CMK (cell line): ENCODE measurements at regions not wholly inside any gene's neighbourhood (a gene's known extent, or its start where the extent isn't known, plus 50 kb on each side); places are given as distances from the start of the nearest gene placed in this dataset.
A peak's percentile ranks its signal among the peaks of the same experiment; 100 is the strongest.
"Not testable (repeated sequence)": the region's sequence is repeated elsewhere in the genome, so short reads cannot be mapped to it uniquely, and the experiment has no call there.

Experiments used
- DNase-seq: peaks from one replicate; pipeline ENCODE4 v3.0.0-alpha.2; 2010; ENCODE audit warnings: low read depth

- no peak for DNase-seq
These were observed 314.1 kb downstream of the SV2B start for GRCh38 chr15:91414124-91414523.

DNA sequence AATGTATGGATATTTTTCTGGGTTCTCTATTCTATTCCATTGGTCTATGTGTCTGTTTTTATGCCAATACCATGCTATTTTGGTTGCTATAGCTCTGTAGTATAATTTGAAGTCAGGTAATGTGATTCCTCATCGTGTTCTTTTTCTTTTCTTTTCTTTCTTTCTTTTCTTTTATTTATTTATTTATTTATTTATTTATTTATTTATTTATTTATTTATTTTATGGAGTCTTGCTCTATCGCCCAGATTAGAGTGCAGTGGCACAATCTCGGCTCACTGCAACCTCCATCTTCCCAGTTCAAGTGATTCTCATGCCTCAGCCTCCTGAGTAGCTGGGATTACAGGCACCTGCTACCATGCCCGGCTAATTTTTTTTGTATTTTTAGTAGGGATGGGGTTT, 315.2 kb downstream of the SV2B start:
- not testable (repeated sequence) for DNase-seq

DNA sequence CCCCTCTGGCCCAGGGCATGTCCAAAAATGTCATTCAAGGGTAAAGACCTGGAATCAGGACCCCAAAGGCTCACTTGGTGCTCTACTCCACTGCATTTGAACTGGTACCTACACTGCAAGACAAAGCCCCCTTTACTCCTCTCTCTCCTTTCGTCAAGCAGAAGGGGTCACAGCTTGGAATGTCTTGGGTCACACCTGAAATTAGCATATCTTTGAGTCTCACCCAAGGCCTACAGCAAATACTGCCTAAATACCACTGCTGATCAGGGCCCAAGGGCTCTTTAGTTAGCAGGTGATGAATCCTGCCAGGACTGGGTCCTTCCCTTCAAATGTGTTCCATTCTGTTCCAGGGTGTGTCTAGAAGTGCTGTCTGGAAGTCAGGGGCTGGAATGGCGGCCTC, 320.6 kb downstream of the SV2B start:
- no peak for DNase-seq

- no peak for DNase-seq
These were observed 322.7 kb downstream of the SV2B start for GRCh38 chr15:91422797-91423196.

DNA sequence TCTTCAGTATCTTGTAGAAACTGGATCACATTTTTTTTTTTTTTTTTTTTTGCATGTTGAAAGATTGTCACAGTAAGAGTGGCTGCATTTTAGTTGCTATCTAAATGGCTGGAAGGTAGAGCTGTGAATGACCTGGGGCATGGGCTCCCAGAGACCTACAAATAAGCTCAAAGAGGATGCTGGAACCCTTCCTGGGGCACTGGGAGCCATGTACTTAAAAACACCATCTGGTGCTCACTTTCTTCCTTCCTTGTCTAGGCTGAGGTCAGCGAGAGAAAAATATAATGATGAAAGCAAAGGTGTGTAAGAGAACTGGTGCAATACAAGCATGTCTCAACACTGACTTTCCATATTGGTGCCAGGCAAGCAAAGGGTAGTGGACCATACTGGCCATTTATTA, 323.9 kb downstream of the SV2B start:
- DNase-seq: no peak

GRCh38 chr15:91426412-91426811, 326.4 kb downstream of the SV2B start:
- no peak for DNase-seq

DNA sequence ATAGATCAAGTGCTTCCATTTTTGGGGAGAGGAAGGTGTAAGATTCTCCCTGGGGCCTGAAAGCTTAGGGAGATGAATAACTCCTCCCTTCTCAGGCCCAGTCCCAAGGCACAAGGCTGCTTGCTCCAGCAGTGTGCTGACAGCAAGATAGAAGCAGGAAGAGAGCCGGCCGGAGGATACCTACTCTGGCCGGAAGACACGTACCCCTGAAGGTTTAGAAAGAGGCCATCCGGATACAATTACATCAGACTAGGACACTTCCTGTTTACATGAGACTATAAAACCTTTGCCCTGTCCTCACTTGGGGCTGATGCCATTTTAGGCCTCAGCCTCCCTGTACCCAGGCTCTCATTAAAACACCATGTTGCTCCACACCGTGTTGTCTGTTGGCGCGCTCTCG, 329.9 kb downstream of the SV2B start:
- DNase-seq: no peak

DNA sequence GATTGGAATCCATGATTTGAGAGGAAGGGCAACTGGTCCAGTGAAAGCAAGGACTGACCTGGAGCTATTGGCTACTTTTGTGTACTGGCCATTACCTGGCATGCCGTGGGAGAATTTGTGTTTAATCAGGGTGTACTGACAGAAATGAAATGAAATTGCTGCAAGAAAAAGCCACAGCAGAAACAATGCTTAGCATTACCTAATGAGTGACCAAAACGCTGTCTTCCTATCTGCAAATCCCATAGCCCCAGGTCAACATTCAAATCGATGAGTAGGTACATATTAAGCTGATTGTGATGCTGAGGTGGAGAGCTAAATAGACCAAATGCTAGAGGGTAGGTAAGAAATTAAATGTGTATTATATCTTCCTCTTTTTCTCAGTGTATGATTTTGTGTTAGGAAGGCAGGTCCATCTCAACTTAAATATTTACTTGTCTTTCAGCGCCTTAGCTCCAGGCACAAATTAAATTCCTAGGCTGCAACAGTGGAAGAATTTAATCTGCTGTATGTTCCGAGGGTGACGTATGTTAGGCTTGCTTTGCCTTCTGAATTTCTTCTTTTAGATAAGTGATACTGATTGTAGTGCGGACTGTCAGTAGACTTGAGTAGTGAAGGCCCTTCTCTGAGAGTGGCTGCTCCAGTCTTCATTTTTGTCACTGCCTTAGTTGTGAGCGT, 331.1 kb downstream of the SV2B start:
- no peak for DNase-seq

DNA sequence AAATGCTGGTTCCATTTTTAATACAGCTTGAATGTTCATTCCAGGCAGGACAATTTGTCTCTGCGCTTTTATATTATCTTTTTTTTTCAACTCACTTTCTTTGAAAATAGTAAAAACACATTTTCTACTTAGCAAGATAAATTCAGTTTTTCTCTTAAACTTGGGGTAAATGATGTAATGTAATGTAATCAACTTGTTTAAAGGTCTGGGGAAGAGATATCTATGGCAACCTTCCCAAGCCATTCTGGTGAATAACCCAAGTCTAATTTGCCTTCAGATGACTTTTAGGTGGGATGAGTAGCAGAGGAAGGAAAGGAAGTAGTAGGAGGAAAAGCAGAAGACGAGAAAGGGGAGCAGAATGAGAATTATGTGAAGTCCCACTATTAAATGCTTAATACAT, 335.1 kb downstream of the SV2B start:
- DNase-seq: no peak

- DNase-seq: no peak
These were observed 344.6 kb downstream of the SV2B start for GRCh38 chr15:91444656-91445055.

DNA sequence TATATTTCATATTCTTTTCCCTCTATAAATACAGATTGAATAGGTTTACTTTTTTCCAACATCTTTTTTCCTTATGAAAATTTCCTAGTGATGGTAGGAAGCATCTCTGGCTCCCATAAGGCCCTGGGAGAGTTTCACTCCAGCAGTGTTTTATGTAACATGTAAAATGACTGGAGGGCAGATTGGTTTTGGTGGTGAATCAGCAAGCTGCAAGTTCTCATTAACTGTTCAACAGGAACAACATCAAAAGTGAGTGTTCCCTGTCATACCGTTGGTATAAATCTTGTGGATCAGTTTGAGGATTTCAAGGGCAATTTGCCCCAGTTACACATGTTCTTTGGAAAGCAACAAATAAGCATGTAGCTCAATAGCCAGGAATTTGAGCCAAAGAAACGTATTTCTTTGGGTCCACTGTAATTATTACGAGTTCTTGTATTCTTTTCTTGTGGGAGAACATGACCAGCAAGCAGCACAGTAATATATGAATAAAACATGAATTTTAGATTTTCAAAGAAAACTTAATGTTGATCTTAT, 345.7 kb downstream of the SV2B start:
- no peak for DNase-seq

- no peak for DNase-seq
These were observed 348.1 kb downstream of the SV2B start for GRCh38 chr15:91447991-91448644.

- not testable (repeated sequence) for DNase-seq
These were observed 353.3 kb downstream of the SV2B start for GRCh38 chr15:91453376-91453775.

GRCh38 chr15:91456251-91456718, 356.2 kb downstream of the SV2B start:
- no peak for DNase-seq

DNA sequence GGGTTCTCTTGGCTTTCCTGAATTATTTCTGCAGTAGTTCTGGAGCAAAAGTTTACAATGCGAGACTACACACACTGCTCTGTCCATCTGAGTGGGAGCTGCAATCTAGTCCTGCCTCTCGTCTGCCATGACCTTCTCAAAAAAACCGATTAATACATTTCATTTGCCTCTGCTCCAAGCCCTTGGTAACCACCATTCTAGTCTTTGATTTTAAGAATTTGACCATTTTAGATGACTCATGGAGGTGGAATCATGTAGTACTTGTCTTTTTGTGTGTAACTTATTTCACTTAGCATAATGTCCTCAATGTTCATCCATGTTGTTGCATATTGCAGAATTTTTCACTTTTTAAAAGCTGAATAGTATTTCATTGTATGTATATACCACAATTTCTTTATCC, 356.9 kb downstream of the SV2B start:
- no peak for DNase-seq

- no peak for DNase-seq
These were observed 361.3 kb downstream of the SV2B start for GRCh38 chr15:91461377-91461776.

- no peak for DNase-seq
These were observed 365.0 kb downstream of the SV2B start for GRCh38 chr15:91465086-91465485.

GRCh38 chr15:91465696-91466095, 365.6 kb downstream of the SV2B start:
- DNase-seq: no peak

DNA sequence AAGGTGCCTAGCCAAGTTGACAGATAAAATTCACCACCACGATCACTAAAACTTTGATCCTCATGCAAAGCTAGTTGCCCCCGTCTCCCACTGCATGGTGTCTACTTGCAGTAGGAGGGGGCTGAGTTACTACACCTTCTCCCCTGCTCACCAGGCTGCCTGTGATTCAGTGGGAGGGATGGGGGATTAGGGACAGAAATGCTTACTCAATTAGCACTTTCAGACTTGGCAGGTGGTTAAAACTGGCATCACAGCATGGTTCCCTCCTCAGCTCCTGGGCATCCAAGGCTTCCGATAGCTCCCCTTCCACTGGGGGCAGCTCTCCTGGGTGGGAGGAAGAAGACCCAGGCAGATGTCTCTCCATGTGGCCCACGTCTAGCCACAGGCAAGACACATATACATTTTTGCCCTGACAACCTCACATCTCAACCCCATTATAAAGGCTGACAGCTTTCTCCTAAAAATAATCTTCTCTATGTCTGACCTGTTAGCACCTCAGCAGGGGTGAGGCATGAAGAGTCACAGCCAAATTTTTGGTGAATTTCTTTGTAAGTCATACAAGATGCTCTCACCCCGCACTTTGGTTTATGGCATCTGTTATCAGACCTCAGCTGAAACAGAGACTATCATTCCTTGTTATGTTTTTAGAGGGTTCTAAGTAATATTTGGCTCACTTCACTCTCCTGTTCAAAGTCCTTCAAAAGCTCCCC, 369.0 kb downstream of the SV2B start:
- DNase-seq: no peak

GRCh38 chr15:91469632-91470567, 369.8 kb downstream of the SV2B start:
- DNase-seq: no peak

DNA sequence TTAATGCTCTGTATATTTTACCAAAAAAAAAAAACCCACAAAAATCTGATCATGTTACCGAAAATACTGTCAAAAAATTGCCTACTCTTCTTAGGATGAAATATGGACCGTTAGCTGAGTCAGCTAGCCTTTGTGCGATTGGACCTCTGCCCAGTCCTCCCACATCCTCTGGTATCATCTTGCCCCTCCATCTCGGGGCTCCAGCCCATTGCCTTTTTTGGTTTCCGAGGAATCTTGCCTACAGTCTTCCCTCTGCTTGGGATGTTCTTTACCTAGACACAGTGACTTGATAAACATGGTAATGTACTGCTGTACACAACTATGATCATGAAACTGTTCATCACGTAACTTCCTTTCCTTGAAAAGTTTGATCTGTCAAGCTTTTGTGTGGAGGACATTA, 371.4 kb downstream of the SV2B start:
- DNase-seq: no peak

DNA sequence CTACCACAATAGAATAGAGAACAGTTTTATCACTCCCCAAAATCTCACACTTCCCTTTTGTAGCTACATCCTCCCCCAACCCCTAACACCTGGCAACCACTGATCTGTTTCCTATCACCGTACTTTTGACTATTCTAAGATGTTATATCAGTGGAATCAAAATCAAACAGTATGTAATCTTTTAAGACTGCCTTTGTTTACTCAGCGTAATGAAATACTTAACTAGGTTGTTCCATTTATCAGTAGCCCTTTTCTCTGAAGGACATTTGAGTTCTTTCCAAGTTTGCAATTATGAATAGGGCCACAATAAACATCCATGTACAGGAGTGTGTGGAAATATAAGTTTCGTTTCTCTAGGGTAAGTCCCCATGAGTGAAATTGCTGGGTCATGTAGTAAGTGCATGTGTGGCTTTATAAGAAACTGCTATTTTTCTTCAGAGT, 372.3 kb downstream of the SV2B start:
- DNase-seq: peak; percentile 27
